Loucy (cell line): ENCODE measurements at regions not wholly inside any gene's neighbourhood (a gene's known extent, or its start where the extent isn't known, plus 50 kb on each side); places are given as distances from the start of the nearest gene placed in this dataset.
"Not testable (repeated sequence)": the region's sequence is repeated elsewhere in the genome, so short reads cannot be mapped to it uniquely, and the experiment has no call there.

Experiments used
- H2AFZ ChIP-seq: fragments of 200-600 bp; sonication (generic); 2 replicates; pipeline ENCODE4 v1.6.0; 2016; ENCODE audit warnings: antibody characterized with exemption, mild to moderate bottlenecking, low read length, moderate library complexity
- H3F3A ChIP-seq: fragments of 200-600 bp; 2 replicates; pipeline ENCODE4 v1.6.0; 2016; ENCODE audit warnings: antibody characterized with exemption, low read depth, mild to moderate bottlenecking
- H3K27me3 ChIP-seq: fragments of 200-600 bp; sonication (generic); 2 replicates; pipeline ENCODE4 v1.6.1; 2014; ENCODE audit warnings: low read length, mild to moderate bottlenecking; ENCODE audit not compliant: insufficient read depth, poor library complexity, severe bottlenecking
- H3K36me3 ChIP-seq: fragments of 200-600 bp; sonication (generic); 2 replicates; pipeline ENCODE4 v1.6.1; 2016; ENCODE audit warnings: low read length; ENCODE audit not compliant: insufficient read depth
- H3K4me1 ChIP-seq: fragments of 200-600 bp; sonication (generic); 2 replicates; pipeline ENCODE4 v1.5.1; 2014; ENCODE audit warnings: low read length, mild to moderate bottlenecking; ENCODE audit not compliant: insufficient read depth, poor library complexity, severe bottlenecking
- H3K4me2 ChIP-seq: fragments of 200-600 bp; sonication (generic); 2 replicates; pipeline ENCODE4 v1.6.0; 2014; ENCODE audit warnings: antibody characterized with exemption, low read length, low read depth, mild to moderate bottlenecking; ENCODE audit not compliant: poor library complexity, severe bottlenecking
- H3K4me3 ChIP-seq: fragments of 200-600 bp; sonication (generic); 2 replicates; pipeline ENCODE4 v1.5.1; 2014; ENCODE audit warnings: low read length, mild to moderate bottlenecking, mixed read lengths; ENCODE audit not compliant: poor library complexity, severe bottlenecking
- H3K79me2 ChIP-seq: fragments of 200-600 bp; sonication (generic); 2 replicates; pipeline ENCODE4 v1.6.1; 2014; ENCODE audit warnings: low read length; ENCODE audit not compliant: insufficient read depth
- H3K9ac ChIP-seq: fragments of 200-600 bp; sonication (generic); 2 replicates; pipeline ENCODE4 v1.6.0; 2014; ENCODE audit warnings: mild to moderate bottlenecking, low read depth, low read length, moderate library complexity; ENCODE audit not compliant: poor library complexity, severe bottlenecking
- H3K9me2 ChIP-seq: fragments of 200-600 bp; sonication (generic); replicated peaks from 2 replicates; pipeline ENCODE4 v1.6.1; 2016; ENCODE audit warnings: low read depth, low read length, mixed read lengths
- H3K9me3 ChIP-seq: fragments of 200-600 bp; sonication (generic); 2 replicates; pipeline ENCODE4 v1.6.1; 2014; ENCODE audit warnings: mild to moderate bottlenecking, antibody characterized with exemption, low read length, low read depth; ENCODE audit not compliant: insufficient read depth
- H4K20me1 ChIP-seq: fragments of 200-600 bp; sonication (generic); 2 replicates; pipeline ENCODE4 v1.6.0; 2014; ENCODE audit warnings: antibody characterized with exemption, low read length, mild to moderate bottlenecking; ENCODE audit not compliant: insufficient read depth, poor library complexity, severe bottlenecking
- EZH2phosphoT487 ChIP-seq: fragments of 200-600 bp; IDR thresholded peaks from 2 replicates; pipeline ENCODE4 v1.6.1; 2018; ENCODE audit warnings: antibody characterized with exemption, mild to moderate bottlenecking, moderate library complexity, borderline replicate concordance
- TF ChIP-seq, protein P1 (sequence below): fragments of 200-600 bp; sonication (generic); conservative IDR thresholded peaks from 2 replicates; pipeline ENCODE4 v1.5.1; 2014; ENCODE audit warnings: mild to moderate bottlenecking, antibody characterized with exemption, low read length

DNA sequence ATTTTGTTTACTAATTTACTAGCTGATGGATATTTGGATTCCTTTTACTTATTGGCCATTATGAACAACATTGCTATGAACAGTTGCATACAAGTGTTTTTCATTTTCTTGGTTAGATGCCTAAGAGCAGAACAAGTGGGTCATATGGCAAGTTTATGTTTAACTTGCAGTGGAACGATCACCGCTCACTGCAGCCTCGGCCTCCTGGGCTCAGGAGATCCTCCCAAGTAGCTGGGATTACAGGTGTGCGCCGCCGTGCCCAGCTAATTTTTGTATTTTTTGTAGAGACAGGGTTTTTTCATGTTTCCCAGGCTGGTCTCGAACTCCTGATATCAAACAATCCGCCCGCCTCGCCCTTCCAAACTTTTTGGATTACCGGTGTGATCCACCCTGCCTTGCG, 820.5 kb upstream of the TMPRSS15 start:
- Histone ChIP-seq H3K9me2 (no peaks in the 10 kb centered on the region), H3K4me2 (no peak overlapping the region), H3K27me3 (no peaks in the 10 kb centered on the region), H3K4me3 (no peak overlapping the region), H3F3A (no peaks in the 10 kb centered on the region), H4K20me1 (no peaks in the 10 kb centered on the region), H3K4me1 (no peaks in the 10 kb centered on the region), H3K36me3 (no peaks in the 10 kb centered on the region), H3K79me2 (no peaks in the 10 kb centered on the region), H3K9me3 (no peaks in the 10 kb centered on the region), H3K9ac (no peak overlapping the region), H2AFZ (no peak overlapping the region)
- TF ChIP-seq, protein P1, sequence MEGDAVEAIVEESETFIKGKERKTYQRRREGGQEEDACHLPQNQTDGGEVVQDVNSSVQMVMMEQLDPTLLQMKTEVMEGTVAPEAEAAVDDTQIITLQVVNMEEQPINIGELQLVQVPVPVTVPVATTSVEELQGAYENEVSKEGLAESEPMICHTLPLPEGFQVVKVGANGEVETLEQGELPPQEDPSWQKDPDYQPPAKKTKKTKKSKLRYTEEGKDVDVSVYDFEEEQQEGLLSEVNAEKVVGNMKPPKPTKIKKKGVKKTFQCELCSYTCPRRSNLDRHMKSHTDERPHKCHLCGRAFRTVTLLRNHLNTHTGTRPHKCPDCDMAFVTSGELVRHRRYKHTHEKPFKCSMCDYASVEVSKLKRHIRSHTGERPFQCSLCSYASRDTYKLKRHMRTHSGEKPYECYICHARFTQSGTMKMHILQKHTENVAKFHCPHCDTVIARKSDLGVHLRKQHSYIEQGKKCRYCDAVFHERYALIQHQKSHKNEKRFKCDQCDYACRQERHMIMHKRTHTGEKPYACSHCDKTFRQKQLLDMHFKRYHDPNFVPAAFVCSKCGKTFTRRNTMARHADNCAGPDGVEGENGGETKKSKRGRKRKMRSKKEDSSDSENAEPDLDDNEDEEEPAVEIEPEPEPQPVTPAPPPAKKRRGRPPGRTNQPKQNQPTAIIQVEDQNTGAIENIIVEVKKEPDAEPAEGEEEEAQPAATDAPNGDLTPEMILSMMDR: no peak
- no peak for TF ChIP-seq EZH2phosphoT487

GRCh38 chr21:19228226-19228625, 824.6 kb upstream of the TMPRSS15 start:
- no peak overlapping the region for H3K4me3 ChIP-seq
- H3K27me3 ChIP-seq: no peaks in the 10 kb centered on the region
- no peaks in the 10 kb centered on the region for H3K9me3 ChIP-seq
- H3K4me2 ChIP-seq: no peak overlapping the region
- no peaks in the 10 kb centered on the region for H3K9me2 ChIP-seq
- H3F3A ChIP-seq: no peaks in the 10 kb centered on the region
- H2AFZ ChIP-seq: no peak overlapping the region
- TF ChIP-seq, protein P1: no peak
- no peak for TF ChIP-seq EZH2phosphoT487
- no peaks in the 10 kb centered on the region for H3K4me1 ChIP-seq
- H3K36me3 ChIP-seq: no peaks in the 10 kb centered on the region
- no peaks in the 10 kb centered on the region for H3K79me2 ChIP-seq
- no peaks in the 10 kb centered on the region for H4K20me1 ChIP-seq
- no peak overlapping the region for H3K9ac ChIP-seq

DNA sequence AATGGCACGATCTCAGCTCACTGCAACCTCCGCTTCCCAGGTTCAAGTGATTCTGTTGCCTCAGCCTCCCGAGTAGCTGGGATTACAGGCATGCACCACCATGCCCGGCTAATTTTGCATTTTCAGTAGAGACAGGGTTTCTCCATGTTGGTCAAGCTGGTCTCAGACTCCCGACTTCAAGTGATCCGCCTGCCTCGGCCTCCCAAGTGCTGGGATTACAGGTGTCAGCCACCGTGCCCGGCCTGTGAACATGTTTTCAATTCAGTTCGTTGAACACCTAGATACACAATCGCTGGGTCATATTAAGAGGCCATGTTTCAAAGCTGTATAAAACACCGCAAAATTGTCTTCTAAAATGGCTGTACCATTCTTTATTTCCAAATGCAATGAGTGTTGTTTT, 830.3 kb upstream of the TMPRSS15 start:
- not testable (repeated sequence) for H3K4me1 ChIP-seq, H3K36me3 ChIP-seq, H3K27me3 ChIP-seq, H3K4me2 ChIP-seq, H4K20me1 ChIP-seq, H3K9me2 ChIP-seq, H3K9me3 ChIP-seq, H2AFZ ChIP-seq, H3K79me2 ChIP-seq, H3K4me3 ChIP-seq, H3K9ac ChIP-seq, H3F3A ChIP-seq

DNA sequence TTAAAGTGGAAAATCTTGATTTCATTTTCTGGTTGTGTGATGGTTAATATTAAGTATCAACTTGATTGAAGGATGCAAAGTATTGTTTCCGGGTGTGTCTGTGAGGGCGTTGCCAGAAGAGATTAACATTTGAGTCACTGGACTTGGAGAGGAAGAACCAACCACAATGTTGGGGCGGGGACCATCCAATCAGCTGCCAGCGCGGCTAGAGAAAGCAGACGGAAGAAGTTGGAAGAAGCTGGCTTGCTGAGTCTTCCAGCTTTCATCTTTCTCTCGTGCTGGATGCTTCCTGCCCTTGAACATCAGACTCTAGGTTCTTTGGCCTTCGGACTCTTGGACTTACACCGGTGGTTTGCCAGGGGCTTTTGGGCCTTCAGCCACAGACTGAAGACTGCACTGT, 832.6 kb upstream of the TMPRSS15 start:
- H3K79me2 ChIP-seq: no peaks in the 10 kb centered on the region
- H3K36me3 ChIP-seq: no peaks in the 10 kb centered on the region
- TF ChIP-seq, protein P1: no peak
- TF ChIP-seq EZH2phosphoT487: no peak
- no peaks in the 10 kb centered on the region for H3F3A ChIP-seq
- H2AFZ ChIP-seq: no peak overlapping the region
- no peaks in the 10 kb centered on the region for H3K27me3 ChIP-seq
- no peak overlapping the region for H3K4me3 ChIP-seq
- H4K20me1 ChIP-seq: peaks cover 2% of the 10 kb centered on the region
- H3K4me1 ChIP-seq: no peaks in the 10 kb centered on the region
- H3K4me2 ChIP-seq: no peak overlapping the region
- H3K9me3 ChIP-seq: no peaks in the 10 kb centered on the region; the same call in 1 of the 2 replicates
- no peak overlapping the region for H3K9ac ChIP-seq
- H3K9me2 ChIP-seq: no peaks in the 10 kb centered on the region
